HCT116 (cell line): ENCODE measurements at regions not wholly inside any gene's neighbourhood (a gene's known extent, or its start where the extent isn't known, plus 50 kb on each side); places are given as distances from the start of the nearest gene placed in this dataset.

Experiments used
- ATAC-seq: fragments of 200-7000 bp; cut with Tn5 transposase; 2 replicates; pipeline ENCODE4 v1.9.1; 2020; ENCODE audit warnings: mild to moderate bottlenecking, moderate library complexity
- BruUV-seq: library from RNA; stranded (reverse); fragments of 400-500 nt; replicated peaks from 2 replicates; lab custom pipeline; 2021; lab: Mats Ljungman, UMichigan
- CTCF ChIA-PET: fragments of 300-600 bp; sonication (Branson Sonifier 250); formaldehyde crosslinking; loops from one replicate; lab custom pipeline; 2021; ENCODE audit warnings: antibody characterized with exemption; lab: Charles Lee
- POLR2A ChIA-PET: fragments of 300-600, 350-600 bp; sonication (Branson Sonifier 250); formaldehyde crosslinking; loops from one replicate; lab custom pipeline; 2021; ENCODE audit warnings: antibody characterized with exemption; lab: Charles Lee
- RAD21 ChIA-PET, 2 experiments: fragments of 300-600 bp; sonication (Branson Sonifier 250); formaldehyde crosslinking; loops; one replicate each; lab custom pipeline; 2023; ENCODE audit warnings: low total read pairs in 2 of 2; ENCODE audit not compliant: uncharacterized antibody in 2 of 2, unreplicated experiment in 2 of 2, low non-redundant PET in 1 of 2; lab: Charles Lee
- DNase-seq: peaks from one replicate; pipeline ENCODE4 v3.0.0-alpha.2; 2010; ENCODE audit warnings: low read depth, low spot score
- H2AFZ ChIP-seq: fragments of 200-600 bp; shearing (Covaris generic), sonication (generic); 2 replicates; pipeline ENCODE4 v1.6.1; 2017; ENCODE audit warnings: low read depth, mixed run types, mixed read lengths, antibody characterized with exemption, low read length; ENCODE audit not compliant: poor library complexity, severe bottlenecking
- H3K27ac ChIP-seq: 2 replicates; pipeline ENCODE4 v1.5.1; 2012; ENCODE audit warnings: low read depth, low read length
- H3K27me3 ChIP-seq: fragments of 200-600 bp; sonication (generic); 2 replicates; pipeline ENCODE4 v1.6.1; 2016; ENCODE audit warnings: mixed run types, low read length, mixed read lengths; ENCODE audit not compliant: insufficient read depth
- H3K36me3 ChIP-seq, 2 experiments: fragments of 200-500 bp in 1 of 2; fragments of 200-600 bp in 1 of 2; sonication (Bioruptor generic) in 1 of 2; sonication (generic) in 1 of 2; 2 replicates each; pipeline versions ENCODE4 v1.5.1 to v1.6.1; 2014 to 2016; ENCODE audit warnings: low read length in 2 of 2, inconsistent platforms in 1 of 2, mixed read lengths in 1 of 2, mixed run types in 1 of 2; ENCODE audit not compliant: insufficient read depth in 2 of 2, control insufficient read depth in 1 of 2
- H3K4me1 ChIP-seq, 2 experiments: fragments of 200-600 bp in 1 of 2; sonication (generic) in 1 of 2; 2 replicates each; pipeline versions ENCODE4 v1.5.1 to v1.6.1; 2012 to 2017; ENCODE audit warnings: low read length in 2 of 2, inconsistent platforms in 1 of 2, mild to moderate bottlenecking in 1 of 2, mixed read lengths in 1 of 2, mixed run types in 1 of 2, moderate library complexity in 1 of 2; ENCODE audit not compliant: insufficient read depth in 2 of 2, control insufficient read depth in 1 of 2
- H3K4me2 ChIP-seq: fragments of 200-600 bp; sonication (generic); 2 replicates; pipeline ENCODE4 v1.6.1; 2017; ENCODE audit warnings: mixed run types, low read length, mixed read lengths
- H3K4me3 ChIP-seq, 2 experiments: fragments of 200-600 bp in 1 of 2; sonication (generic) in 1 of 2; replicated peaks in 1 of 2; 2 replicates each; pipeline ENCODE4 v1.5.1; 2011 to 2016; ENCODE audit warnings: low read length in 2 of 2, control low read depth in 1 of 2, low read depth in 1 of 2, mild to moderate bottlenecking in 1 of 2, mixed read lengths in 1 of 2, mixed run types in 1 of 2
- H3K79me2 ChIP-seq: fragments of 200-600 bp; sonication (generic); 2 replicates; pipeline ENCODE4 v1.6.1; 2017; ENCODE audit warnings: mild to moderate bottlenecking, mixed run types, low read length, moderate library complexity, mixed read lengths; ENCODE audit not compliant: insufficient read depth
- H3K9ac ChIP-seq: fragments of 200-600 bp; sonication (generic); 2 replicates; pipeline ENCODE4 v1.6.1; 2016; ENCODE audit warnings: low read length, mixed read lengths
- H3K9me2 ChIP-seq: fragments of 200-600 bp; sonication (generic), shearing (Covaris generic); 2 replicates; pipeline ENCODE4 v1.6.1; 2017; ENCODE audit warnings: mixed run types, mild to moderate bottlenecking, moderate library complexity; ENCODE audit not compliant: insufficient read depth
- H3K9me3 ChIP-seq, 2 experiments: fragments of 200-500 bp in 1 of 2; fragments of 200-600 bp in 1 of 2; sonication (Bioruptor generic) in 1 of 2; sonication (generic) in 1 of 2; 2 replicates each; pipeline ENCODE4 v1.6.1; 2014 to 2017; ENCODE audit warnings: low read length in 2 of 2, mixed read lengths in 2 of 2, inconsistent platforms in 1 of 2, low read depth in 1 of 2, mild to moderate bottlenecking in 1 of 2, mixed run types in 1 of 2, moderate library complexity in 1 of 2; ENCODE audit not compliant: control insufficient read depth in 1 of 2, insufficient read depth in 1 of 2
- H4K20me1 ChIP-seq: fragments of 200-600 bp; sonication (generic), shearing (Covaris generic); 2 replicates; pipeline ENCODE4 v1.6.1; 2017; ENCODE audit warnings: mixed run types, mild to moderate bottlenecking, moderate library complexity; ENCODE audit not compliant: insufficient read depth
- CEBPB ChIP-seq: IDR thresholded peaks from 2 replicates; pipeline ENCODE4 v1.6.1; 2012; ENCODE audit warnings: low read depth
- EZH2 ChIP-seq: fragments of 200-600 bp; sonication (generic); IDR thresholded peaks from 2 replicates; pipeline ENCODE4 v1.6.1; 2017; ENCODE audit warnings: antibody characterized with exemption, mixed run types
- EZH2phosphoT487 ChIP-seq: fragments of 200-600 bp; IDR thresholded peaks from 2 replicates; pipeline ENCODE4 v1.6.1; 2018; ENCODE audit warnings: antibody characterized with exemption, borderline replicate concordance
- POLR2A ChIP-seq: IDR thresholded peaks from 2 replicates; pipeline ENCODE4 v1.7.0; 2011; ENCODE audit warnings: borderline replicate concordance; ENCODE audit not compliant: insufficient read depth, insufficient read length; ENCODE audit errors: extremely low read depth
- POLR2AphosphoS5 ChIP-seq: IDR thresholded peaks from 2 replicates; pipeline ENCODE4 v1.6.1; 2011; ENCODE audit warnings: mild to moderate bottlenecking, low read depth, low read length, moderate library complexity
- RAD21 ChIP-seq: IDR thresholded peaks from 2 replicates; pipeline ENCODE4 v1.6.1; 2012; ENCODE audit warnings: low read depth, mild to moderate bottlenecking
- intact Hi-C: fragments of 100-400 bp; cut with micrococcal nuclease; formaldehyde crosslinking; loops from 2 replicates; pipeline ENCODE4 v1.10.0; 2022
- TF ChIP-seq, protein P1 (sequence below), 3 experiments: fragments of 200-600 bp in 1 of 3; sonication (generic) in 1 of 3; IDR thresholded peaks in 2 of 3; conservative IDR thresholded peaks in 1 of 3; 2 replicates each; pipeline ENCODE4 v1.5.1; 2012 to 2017; ENCODE audit warnings: low read depth in 2 of 3, low read length in 2 of 3, antibody characterized with exemption in 1 of 3, borderline replicate concordance in 1 of 3, control low read depth in 1 of 3, mild to moderate bottlenecking in 1 of 3, mixed read lengths in 1 of 3, mixed run types in 1 of 3, moderate library complexity in 1 of 3; ENCODE audit not compliant: insufficient read depth in 1 of 3
- TF ChIP-seq, protein P2 (sequence below): IDR thresholded peaks from 2 replicates; pipeline ENCODE4 v1.6.1; 2012; ENCODE audit warnings: low read depth

DNA sequence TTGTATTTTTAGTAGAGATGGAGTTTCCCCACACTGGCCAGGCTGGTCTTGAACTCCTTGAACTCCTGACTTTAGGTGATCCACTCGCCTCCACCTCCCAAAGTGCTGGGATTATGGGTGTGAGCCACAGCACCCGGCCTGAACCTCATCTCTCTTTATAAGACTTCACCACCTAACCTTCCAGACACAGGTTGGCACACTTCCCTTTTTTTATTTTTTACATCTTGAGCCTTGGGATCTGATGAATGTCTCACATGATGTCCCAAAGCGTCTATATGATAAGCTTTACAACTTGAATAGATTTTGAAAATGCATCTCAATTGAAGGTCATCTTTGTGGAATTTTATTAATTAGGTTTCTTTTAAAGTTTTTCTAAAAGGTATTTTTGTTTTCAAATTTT is 172.4 kb upstream of the IVNS1ABP start:
- Histone ChIP-seq H3K9ac (no peak overlapping the region), H3K4me2 (no peak overlapping the region), H3K4me1 (no peaks in the 10 kb centered on the region), H3K79me2 (no peaks in the 10 kb centered on the region), H3K36me3 (no peaks in the 10 kb centered on the region), H3K9me3 (no peaks in the 10 kb centered on the region), H3K27me3 (no peaks in the 10 kb centered on the region), H3K9me2 (no peaks in the 10 kb centered on the region), H3K4me3 (no peak overlapping the region), H2AFZ (no peak overlapping the region), H3K27ac (no peak overlapping the region), H4K20me1 (no peaks in the 10 kb centered on the region)
- BruUV-seq: no TSS peak
- ChIA-PET POLR2A (no interaction called here), CTCF (no interaction called here), RAD21 (no interaction called here)
- no peak for ATAC-seq
- no peak for DNase-seq
- TF ChIP-seq, protein P1, sequence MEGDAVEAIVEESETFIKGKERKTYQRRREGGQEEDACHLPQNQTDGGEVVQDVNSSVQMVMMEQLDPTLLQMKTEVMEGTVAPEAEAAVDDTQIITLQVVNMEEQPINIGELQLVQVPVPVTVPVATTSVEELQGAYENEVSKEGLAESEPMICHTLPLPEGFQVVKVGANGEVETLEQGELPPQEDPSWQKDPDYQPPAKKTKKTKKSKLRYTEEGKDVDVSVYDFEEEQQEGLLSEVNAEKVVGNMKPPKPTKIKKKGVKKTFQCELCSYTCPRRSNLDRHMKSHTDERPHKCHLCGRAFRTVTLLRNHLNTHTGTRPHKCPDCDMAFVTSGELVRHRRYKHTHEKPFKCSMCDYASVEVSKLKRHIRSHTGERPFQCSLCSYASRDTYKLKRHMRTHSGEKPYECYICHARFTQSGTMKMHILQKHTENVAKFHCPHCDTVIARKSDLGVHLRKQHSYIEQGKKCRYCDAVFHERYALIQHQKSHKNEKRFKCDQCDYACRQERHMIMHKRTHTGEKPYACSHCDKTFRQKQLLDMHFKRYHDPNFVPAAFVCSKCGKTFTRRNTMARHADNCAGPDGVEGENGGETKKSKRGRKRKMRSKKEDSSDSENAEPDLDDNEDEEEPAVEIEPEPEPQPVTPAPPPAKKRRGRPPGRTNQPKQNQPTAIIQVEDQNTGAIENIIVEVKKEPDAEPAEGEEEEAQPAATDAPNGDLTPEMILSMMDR (IDR thresholded peaks at IDR 0.05 in 2 of 3, conservative IDR thresholded peaks at IDR 0.05 in 1 of 3; ENCODE audit: borderline replicate concordance in 1 of 3, insufficient read depth in 1 of 3, low read depth in 2 of 3, low read length in 2 of 3): no peak
- TF ChIP-seq POLR2A: no peak
- TF ChIP-seq RAD21: no peak
- intact Hi-C loops: no loop called here

DNA sequence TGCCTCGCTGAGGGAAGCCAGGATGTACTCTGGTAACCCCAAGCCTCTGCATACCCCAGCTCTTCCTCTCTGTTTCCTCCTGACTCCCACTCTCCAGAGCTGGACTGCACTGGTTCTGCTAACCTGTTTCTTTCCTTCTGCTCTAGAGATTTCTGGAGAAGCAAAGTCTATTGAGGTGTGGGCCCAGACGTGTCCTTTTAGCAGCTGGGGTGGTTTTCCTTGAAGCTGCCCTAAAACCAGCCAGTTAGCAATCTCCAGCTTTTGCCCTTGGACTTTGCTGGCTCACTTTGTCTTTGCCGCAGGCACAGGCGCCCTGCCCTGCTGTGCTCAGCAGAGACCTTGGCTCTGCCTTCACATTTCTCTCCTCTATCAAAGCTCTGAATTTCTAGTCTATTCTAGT is 171.8 kb upstream of the IVNS1ABP start:
- Histone ChIP-seq H3K4me2 (no peak overlapping the region), H3K9me2 (no peaks in the 10 kb centered on the region), H3K27ac (no peak overlapping the region), H4K20me1 (no peaks in the 10 kb centered on the region), H3K36me3 (no peaks in the 10 kb centered on the region), H3K27me3 (no peaks in the 10 kb centered on the region), H3K9ac (no peak overlapping the region), H3K9me3 (no peaks in the 10 kb centered on the region), H3K4me1 (no peaks in the 10 kb centered on the region), H3K79me2 (no peaks in the 10 kb centered on the region), H3K4me3 (no peak overlapping the region), H2AFZ (no peak overlapping the region)
- ATAC-seq (no peak), DNase-seq (no peak)
- TF ChIP-seq POLR2AphosphoS5 (no peak), EZH2 (no peak), CEBPB (no peak), RAD21 (no peak), EZH2phosphoT487 (no peak)
- TF ChIP-seq, protein P2, sequence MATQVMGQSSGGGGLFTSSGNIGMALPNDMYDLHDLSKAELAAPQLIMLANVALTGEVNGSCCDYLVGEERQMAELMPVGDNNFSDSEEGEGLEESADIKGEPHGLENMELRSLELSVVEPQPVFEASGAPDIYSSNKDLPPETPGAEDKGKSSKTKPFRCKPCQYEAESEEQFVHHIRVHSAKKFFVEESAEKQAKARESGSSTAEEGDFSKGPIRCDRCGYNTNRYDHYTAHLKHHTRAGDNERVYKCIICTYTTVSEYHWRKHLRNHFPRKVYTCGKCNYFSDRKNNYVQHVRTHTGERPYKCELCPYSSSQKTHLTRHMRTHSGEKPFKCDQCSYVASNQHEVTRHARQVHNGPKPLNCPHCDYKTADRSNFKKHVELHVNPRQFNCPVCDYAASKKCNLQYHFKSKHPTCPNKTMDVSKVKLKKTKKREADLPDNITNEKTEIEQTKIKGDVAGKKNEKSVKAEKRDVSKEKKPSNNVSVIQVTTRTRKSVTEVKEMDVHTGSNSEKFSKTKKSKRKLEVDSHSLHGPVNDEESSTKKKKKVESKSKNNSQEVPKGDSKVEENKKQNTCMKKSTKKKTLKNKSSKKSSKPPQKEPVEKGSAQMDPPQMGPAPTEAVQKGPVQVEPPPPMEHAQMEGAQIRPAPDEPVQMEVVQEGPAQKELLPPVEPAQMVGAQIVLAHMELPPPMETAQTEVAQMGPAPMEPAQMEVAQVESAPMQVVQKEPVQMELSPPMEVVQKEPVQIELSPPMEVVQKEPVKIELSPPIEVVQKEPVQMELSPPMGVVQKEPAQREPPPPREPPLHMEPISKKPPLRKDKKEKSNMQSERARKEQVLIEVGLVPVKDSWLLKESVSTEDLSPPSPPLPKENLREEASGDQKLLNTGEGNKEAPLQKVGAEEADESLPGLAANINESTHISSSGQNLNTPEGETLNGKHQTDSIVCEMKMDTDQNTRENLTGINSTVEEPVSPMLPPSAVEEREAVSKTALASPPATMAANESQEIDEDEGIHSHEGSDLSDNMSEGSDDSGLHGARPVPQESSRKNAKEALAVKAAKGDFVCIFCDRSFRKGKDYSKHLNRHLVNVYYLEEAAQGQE: no peak
- CTCF ChIA-PET: no interaction called here
- POLR2A ChIA-PET: no interaction called here
- intact Hi-C loops: no loop called here
- BruUV-seq: no TSS peak
- RAD21 ChIA-PET: no interaction called here
